HCEC 1CT (cell line): ENCODE measurements at regions not wholly inside any gene's neighbourhood (a gene's known extent, or its start where the extent isn't known, plus 50 kb on each side); places are given as distances from the start of the nearest gene placed in this dataset.
"Not testable (repeated sequence)": the region's sequence is repeated elsewhere in the genome, so short reads cannot be mapped to it uniquely, and the experiment has no call there.

ENCODE experiments used
- DNase-seq: peaks from one replicate; pipeline ENCODE4 v3.0.0-alpha.2; 2017

GRCh38 chr14:83534995-83535394 lies 1994.9 kb upstream of the FLRT2 start:
- DNase-seq: no peak

- no peak for DNase-seq
Observed at GRCh38 chr14:83535444-83535843, 1994.5 kb upstream of the FLRT2 start.

DNA sequence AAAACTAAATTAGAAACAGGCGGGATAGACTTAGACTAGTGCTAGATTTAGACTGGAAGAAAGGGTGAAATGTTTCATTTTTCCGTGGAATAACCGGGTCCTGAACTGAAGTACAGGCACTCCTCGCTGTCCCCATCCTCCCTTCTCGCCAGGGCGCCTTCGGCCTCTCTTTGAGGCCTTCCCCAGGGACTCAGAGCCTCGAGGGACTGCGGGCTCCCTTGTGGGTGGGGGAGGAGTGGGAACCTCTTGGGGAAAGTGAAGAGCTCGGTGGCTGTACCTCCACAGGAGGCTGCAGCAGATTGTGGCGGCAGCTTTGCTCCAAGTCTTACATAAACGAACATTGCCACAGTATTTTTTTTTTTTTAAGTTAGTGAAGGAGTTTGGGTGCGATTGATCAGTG lies 1988.8 kb upstream of the FLRT2 start:
- DNase-seq: no peak

DNA sequence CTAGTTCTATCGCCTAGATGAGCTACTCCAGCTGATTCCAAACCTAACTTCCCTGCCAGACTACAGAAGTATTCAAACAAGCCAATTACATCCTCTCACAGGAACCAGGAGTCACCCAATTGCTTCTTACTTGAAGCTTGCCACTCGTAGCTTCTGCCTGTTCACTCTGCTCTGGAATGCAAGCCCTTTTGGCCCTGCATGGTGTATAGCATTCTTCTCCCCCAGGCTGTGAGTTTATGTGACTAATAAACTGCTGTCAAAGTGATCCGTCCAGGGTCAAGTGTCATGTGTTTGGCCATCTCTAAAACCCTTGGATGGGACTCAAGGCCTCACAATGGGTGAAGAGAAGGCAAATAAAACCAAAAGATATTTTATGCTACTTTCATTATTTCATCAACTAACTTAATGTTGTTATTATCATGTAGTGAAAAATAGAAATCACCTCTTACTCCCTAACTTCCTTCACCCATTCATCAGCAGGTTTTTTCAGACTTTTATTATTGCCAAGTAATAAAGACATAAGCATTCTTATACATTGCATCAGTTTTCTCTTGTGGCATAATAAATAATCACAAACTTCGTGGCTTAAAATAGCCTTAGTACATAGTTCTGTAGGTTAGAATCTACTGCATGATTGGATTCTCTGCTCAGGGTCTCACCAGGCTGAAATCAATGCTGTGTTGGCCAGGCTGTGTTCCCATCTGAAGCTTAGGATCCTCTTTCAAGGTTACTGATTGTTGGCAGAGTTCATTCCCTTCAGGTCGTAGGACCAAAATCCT lies 1981.7 kb upstream of the FLRT2 start:
- DNase-seq: peak; percentile 83

GRCh38 chr14:83556065-83556464 lies 1973.9 kb upstream of the FLRT2 start:
- DNase-seq: no peak

DNA sequence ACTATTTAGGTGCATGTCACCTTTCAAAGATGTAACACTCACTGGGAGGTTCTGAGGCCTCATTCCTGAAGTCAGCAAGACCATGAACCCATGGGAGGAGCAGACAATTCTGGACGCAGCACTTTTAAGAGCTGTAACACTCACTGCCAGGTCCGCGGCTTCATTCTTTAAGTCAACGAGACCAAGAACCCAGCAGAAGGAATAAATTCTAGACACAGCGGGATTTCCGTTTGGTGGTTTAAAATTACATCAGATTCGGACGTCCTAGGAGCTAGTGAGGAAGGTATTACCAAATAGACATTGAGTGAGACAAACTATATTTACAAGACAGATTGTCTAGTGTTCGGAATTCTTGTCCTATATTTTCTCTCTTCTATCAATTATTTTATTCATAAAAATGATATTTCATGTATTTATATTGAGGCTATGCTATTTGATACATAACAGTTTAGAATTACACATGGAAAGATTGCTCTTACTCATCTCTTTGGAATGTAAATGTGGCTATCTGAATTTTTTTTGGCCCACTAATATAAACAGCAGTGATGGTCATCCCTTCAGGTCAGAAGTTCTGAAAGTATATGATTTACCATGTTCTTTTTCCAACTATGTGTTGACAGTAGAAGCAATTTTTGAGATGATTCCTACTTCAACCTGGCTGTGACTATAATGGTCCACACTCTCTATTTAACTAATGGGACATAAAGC lies 1973.0 kb upstream of the FLRT2 start:
- peak; percentile 87 for DNase-seq

- DNase-seq: no peak
Observed at GRCh38 chr14:83558946-83559345, 1971.0 kb upstream of the FLRT2 start.

DNA sequence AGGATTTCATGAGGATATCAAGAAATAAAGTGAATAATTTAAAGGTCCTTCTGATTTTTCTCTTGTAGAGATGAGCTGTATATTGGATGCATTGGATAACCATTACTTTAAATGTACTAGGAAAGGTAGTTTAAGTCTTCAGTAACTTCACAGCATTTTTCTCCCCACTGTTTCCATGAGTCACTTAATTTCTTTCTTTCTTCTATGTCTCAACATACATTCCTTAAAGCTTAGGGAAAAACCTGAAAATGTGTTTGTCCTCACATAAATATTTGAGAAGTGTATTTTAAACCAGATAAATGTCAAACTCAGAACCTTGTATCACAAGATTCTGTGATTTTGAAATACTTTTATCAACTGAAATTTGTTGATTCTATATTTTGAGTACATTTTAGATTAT lies 1970.2 kb upstream of the FLRT2 start:
- DNase-seq: peak; percentile 71

DNA sequence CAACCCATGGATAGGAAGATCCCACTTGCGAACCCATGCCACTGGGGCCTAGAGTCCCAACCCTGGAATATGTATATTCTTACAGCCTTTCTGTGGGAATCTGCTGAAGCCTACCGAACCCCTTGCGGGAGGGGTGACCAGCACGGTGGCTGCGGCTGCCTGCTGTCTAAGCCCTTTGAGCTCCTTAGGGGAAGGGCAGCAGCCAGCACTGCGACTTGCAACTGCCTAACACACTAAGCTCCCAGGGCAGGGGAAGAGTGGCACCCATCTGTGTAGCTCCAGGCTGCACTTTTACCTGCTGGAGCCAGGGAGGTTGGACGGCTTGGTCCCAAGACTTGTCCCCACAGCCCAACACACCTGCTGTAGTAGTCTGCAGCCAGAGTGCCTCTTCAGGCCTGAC lies 1968.7 kb upstream of the FLRT2 start:
- no peak for DNase-seq

- DNase-seq: no peak
Observed at GRCh38 chr14:83566567-83566966, 1963.4 kb upstream of the FLRT2 start.

DNA sequence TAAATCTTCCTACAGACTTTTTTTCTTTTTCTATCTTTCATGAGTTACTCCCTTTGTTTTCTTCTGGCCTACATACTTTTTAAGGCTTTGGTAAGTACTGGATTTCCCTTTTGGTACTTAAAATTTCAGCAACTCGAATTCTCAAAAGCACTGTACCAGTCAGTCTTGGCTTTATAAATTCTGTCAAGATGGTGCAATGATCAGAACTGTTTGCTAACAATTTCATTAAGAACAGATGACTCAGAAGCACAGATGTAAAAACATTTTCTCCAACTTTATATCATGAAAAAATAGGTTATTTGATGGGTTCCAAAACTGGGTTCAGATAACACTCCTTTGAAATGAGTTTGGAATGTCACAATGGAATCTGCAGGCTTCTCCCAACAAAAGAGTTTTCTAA lies 1961.8 kb upstream of the FLRT2 start:
- peak; percentile 16 for DNase-seq

GRCh38 chr14:83575301-83575700 lies 1954.6 kb upstream of the FLRT2 start:
- DNase-seq: no peak

DNA sequence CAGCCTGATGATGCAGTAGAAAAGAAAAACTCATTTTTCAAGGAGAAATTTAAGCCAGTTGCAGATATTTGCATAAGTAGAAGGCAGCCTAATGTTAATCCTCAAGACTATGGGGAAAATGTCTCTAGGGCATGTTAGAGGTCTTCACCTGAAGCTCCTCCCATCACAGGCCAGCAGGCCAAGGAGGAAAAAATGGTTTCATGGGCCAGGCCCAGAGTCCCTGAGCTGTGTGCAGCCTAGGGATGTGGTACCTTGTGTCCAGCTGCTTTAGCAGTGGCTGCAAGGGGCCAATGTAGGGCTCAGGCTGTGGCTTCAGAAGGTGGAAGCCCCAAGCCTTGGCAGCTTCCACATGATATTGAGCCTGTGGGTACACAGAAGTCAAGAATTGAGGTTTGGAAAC lies 1946.7 kb upstream of the FLRT2 start:
- no peak for DNase-seq

DNA sequence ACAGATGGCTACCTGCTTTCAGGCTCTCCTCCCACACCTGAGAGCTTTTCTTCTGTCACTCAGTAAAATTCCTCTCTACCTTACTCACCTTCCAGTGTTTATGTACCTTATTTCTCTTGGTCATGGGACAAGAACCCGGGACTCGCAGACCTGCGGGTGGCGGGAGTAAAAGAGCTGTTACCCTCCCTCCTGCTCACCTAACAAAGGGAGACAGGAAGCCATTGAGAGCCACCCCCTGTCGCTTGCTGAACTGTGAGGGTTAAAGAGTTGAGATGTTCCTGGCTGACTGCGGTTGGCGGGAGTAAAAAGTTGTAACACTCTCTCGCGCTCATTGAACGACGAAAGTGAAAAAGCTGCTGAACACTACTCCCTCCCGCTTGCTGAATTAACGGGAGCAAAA lies 1935.1 kb upstream of the FLRT2 start:
- DNase-seq: no peak

DNA sequence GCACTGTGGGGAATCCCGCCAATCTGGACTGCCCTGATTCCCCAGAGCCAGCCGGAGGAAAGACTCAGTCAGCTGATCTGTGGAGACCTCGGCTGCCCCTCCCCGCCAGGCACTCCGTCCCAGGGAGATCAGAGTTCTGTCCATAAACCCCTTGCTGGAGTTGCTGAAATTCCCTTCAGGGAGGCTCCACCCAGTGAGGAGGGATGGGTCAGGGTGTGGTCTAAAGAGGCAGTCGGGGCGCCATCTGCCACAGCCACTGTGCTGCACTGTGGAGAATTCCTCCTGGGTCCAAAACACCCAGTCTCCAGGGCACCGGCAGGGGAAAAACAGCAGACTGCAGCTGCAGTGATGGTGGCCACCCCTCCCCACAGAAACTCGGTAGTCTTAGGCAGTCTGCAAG lies 1922.3 kb upstream of the FLRT2 start:
- no peak for DNase-seq

DNA sequence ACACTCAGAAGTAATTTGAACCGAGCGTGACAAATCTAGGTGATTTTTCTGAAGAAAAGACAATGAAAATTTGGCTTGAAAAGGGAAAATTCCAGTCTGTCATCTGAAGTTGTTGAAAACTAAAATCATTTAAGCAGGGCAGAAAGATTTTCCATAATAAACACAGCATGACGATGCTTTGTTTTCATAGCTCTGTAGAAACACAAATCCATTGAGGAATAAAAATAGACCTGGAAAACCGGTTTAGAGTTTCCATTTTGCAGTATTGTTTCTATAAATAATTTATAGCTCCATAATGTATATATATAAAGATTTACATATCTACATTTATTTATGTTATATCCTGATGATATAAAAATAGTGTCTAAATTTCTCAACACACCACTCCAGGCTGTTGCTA lies 1918.5 kb upstream of the FLRT2 start:
- DNase-seq: no peak

DNA sequence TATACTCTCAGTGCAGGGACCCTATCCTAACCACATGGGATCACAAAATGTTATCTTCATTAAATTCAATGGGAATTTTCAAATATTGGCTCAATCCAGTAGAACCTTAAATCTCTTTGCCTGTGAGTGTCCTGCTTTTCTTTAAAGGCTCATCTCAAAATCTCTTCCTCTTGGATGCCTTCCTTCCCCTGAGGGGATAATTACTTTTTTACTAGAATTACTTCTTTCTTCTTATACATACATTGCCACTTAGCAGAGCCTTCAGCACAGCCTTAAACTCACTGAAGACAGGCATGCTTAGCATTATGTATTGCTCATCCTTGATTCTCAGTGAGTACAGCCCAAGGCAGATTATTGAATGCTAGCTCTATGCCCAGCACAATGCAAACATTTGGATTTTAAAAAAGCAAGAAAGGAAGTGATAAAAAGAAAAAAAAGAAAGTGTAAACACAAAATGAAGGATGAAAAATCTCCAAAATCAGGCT lies 1918.0 kb upstream of the FLRT2 start:
- no peak for DNase-seq

DNA sequence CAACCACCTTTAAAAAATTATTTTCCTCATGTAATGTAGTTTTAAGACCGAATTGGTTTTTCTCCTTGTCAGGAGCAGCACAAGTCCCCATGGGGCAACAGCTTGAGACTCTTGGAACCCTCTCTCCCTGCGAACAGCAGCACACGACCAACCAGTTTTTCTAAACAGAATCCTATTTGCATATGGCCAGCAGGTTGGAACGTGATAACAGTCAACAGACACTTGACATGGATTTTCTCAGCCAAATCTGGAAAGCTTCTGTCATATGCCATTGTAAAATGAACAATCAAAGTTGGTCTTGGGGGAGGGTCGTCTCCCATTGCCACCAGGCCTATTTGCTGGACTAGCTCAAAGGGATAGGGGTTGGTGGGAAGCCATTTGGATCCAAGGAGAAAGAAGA lies 1915.0 kb upstream of the FLRT2 start:
- no peak for DNase-seq

DNA sequence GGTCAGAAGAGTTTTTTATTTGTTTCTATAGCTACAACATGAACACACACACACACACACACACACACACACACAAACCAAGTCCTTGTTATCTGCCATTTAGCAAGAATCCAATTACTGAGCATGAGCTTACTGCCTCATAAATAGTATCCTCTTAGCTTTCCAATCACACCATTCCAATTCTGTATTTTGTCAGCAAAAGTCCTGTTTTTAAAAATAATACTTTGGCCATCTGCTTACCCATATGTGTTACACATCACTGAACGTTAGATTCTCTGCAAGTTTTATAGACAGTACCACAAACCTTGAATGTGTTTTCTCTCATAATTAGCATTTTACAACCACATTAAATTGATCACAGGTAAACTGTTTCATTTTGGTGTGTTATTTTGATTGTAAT lies 1905.4 kb upstream of the FLRT2 start:
- DNase-seq: no peak

DNA sequence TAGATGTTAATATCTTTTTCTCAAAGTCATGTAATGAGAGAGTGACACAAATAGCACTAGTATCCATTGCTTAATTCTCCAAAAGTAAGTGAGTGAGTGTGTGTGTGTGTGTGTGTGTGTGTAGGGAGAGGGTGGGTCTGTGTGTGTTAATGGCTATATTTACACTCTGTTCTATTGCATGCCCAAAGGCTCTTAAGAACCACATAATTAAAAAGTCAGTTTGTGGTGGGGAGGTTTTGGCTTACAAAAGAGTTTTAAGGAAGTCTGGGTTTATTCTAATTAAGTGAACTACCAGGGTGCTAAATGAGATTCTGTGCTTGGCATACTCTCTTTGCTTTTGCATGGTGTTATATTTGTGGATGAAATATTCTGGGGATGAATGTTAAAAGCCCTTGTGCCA lies 1897.6 kb upstream of the FLRT2 start:
- no peak for DNase-seq

- DNase-seq: no peak
Observed at GRCh38 chr14:83638748-83639504, 1891.0 kb upstream of the FLRT2 start.

DNA sequence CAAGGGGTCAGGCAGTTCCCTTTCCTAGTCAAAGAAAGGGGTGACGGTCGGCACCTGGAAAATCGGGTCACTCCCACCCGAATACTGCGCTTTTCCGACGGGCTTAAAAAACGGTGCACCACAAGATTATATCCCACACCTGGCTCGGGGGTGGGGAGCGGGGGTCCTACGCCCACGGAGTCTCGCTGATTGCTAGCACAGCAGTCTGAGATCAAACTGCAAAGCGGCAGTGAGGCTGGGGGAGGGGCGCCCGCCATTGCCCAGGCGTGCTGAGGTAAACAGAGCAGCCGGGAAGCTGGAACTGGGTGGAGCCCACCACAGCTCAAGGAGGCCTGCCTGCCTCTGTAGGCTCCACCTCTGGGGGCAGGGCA lies 1890.5 kb upstream of the FLRT2 start:
- not testable (repeated sequence) for DNase-seq

- DNase-seq: no peak
Observed at GRCh38 chr14:83646228-83646627, 1883.7 kb upstream of the FLRT2 start.

GRCh38 chr14:83660597-83660996 lies 1869.3 kb upstream of the FLRT2 start:
- DNase-seq: no peak
